ENCODE measurements at regions not wholly inside any gene's neighbourhood (a gene's known extent, or its start where the extent isn't known, plus 50 kb on each side); places are given as distances from the start of the nearest gene placed in this dataset.

GRCh38 chr6:144856622-144857021, 571.5 kb downstream of the UTRN start:
- FAIRE-seq, result no peak

- FAIRE-seq, result no peak
Observed at GRCh38 chr6:144857086-144857485, 572.0 kb downstream of the UTRN start.

DNA sequence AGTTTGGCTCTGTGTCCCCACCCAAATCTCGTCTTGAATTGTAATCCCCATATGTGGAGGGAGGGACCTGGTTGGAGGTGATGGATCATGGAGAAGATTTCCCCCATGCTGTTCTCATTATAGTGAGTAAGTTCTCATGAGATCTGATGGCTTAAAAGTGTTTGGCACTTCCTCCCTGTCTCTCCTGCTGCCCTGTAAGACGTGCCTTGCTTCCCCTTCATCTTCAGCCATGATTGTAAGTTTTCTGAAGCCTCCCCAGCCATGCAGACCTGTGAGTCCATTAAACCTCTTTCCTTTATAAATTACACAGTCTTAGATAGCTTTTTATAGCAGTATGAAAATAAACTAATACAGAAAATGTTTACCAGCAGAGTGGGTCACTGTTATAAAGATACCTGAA, 577.6 kb downstream of the UTRN start:
- no peak for FAIRE-seq

GRCh38 chr6:144867761-144868160, 582.6 kb downstream of the UTRN start:
- FAIRE-seq, result no peak

DNA sequence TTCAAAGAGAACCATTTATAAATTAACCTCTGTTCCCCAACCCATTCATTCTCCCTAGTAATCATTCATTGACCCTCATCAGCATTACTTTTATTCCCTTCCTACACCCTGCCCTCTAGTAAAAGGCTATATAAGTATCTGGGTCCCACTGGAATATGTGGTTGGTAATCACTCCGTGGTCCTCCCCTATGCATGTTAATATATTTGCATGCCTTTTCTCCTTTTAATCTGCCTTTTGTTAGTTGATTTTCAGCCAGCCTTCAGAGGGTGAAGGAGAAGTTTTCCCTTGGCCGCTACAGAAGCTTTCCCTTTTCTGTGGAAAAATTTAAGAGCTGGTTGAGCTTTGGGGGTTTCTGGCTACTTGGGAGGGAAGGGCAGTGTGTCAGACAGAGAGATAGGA, 585.6 kb downstream of the UTRN start:
- no peak for FAIRE-seq

- FAIRE-seq, result no peak
Observed at GRCh38 chr6:144873623-144874378, 588.7 kb downstream of the UTRN start.

GRCh38 chr6:144876689-144877088, 591.6 kb downstream of the UTRN start:
- no peak for FAIRE-seq

DNA sequence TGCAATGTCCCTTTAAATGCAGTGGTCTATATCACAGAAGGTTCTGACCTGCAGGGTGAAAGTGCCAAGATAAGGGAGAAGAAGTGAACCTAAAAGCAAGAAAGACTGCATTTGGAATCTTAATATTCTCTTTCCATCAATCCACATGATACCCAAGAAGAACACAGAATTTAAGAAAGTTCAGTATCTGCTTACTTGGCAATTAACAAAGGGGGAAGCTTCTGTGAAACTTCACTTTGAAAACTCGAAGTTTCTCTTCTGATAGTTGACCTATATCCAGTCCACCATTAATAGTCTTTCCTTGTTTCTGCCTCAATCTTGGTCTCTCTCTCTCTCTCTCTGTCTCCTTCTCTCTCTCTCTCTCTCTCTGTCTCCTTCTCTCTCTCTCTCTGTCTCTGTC, 592.0 kb downstream of the UTRN start:
- no peak for FAIRE-seq

DNA sequence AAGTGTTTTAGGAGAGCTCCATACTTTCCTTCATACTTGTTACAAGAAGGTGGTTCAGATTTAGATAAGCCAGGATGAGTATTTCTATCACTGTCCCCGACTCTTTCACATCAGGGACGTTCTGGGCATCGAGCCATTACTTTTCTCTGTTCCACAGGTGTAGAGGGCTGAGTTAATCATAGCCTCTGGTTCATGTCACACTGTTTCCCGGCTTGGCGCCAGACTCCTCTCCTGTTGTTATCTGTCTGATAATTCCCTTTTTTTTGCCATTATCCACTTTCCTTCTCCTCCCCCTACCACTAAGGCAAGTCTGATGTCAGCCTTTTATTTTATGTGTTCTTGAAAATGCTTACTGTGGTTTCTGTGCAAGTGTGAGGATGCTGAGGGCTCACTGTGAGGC, 593.4 kb downstream of the UTRN start:
- no peak for FAIRE-seq

GRCh38 chr6:144879436-144879835, 594.3 kb downstream of the UTRN start:
- FAIRE-seq, result no peak

DNA sequence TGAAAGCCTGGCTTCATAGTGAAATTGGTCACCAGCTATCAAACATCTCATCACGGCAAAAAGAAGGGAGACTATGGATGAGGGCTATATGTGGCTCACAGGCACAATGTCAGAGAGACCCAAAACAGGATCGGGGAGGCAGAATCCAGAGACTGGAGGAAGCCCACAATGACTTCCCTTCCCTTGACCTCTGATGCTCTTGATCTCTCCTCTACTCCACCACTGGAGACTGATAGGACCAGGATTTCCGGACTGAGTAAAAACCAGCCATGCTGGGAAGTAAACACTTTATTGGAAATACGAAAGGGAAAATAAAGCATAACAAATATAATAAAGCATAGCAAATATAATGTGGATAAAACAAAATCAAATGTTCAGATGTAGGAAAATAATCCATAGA, 597.3 kb downstream of the UTRN start:
- no peak for FAIRE-seq

- FAIRE-seq, result no peak
Observed at GRCh38 chr6:144883915-144884314, 598.8 kb downstream of the UTRN start.

DNA sequence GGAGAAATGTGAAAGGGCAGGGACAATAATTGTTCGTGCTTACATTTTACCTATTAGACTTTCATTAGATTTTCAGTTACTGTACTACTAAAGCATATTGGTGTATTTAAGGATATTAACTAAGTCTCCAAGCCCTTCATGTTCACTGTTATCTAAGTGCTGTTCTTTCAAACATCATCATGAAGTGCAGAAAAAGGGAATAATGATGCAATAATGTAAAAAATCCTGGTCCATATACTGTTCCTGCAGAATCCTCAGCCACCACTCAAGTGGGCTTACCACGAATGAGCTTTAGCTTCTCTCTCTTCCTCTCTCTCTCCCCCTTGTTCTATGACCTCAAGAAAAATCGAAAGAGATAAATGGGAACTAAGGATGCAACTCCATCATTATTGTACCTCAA, 600.7 kb downstream of the UTRN start:
- FAIRE-seq, result no peak

GRCh38 chr6:144886682-144887081, 601.5 kb downstream of the UTRN start:
- FAIRE-seq, result no peak

- no peak for FAIRE-seq
Observed at GRCh38 chr6:144888621-144889020, 603.5 kb downstream of the UTRN start.

DNA sequence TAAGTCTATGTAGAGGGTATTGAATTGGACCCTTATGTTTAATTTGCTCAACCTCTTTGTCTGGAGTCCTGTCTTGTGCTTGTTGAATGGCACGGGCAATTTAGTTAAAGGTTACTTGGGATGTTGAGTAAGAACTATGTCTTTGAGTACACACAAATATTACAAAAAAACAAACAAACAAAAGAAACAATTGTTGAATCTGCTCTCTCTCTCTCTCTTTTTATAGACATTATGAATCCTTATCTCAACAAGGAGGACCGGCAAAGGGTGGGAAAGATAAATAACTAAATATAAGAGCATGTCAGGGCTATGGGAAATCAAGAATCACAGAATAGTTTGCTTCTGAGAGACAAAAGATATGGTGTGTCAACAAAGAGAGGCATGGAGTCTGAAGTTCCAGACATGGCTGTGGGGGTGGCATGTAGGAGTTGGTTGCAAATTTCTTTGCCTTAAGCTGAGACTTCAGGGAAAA, 608.6 kb downstream of the UTRN start:
- no peak for FAIRE-seq

GRCh38 chr6:144894240-144894639, 609.1 kb downstream of the UTRN start:
- no peak for FAIRE-seq

GRCh38 chr6:144895313-144896278, 610.5 kb downstream of the UTRN start:
- FAIRE-seq, result no peak

DNA sequence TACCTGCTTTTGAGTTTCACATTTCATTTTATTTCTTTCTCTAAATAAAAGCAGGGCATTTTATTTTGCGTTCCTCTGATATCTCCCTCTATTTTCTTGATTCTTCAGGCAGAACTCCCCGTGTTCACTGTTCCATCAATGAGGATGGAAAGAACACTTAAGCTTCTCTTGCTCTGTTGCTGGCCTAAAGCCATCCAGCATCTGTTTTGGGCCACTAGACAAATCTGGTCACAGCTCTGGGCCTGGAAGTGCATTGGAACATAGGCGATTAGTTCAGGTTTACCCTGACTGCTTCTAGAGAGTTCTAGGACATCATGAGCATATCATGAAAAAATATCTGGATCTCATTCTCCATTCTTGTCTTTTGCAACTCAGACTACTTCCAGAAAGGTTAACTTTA, 611.2 kb downstream of the UTRN start:
- FAIRE-seq, result no peak

DNA sequence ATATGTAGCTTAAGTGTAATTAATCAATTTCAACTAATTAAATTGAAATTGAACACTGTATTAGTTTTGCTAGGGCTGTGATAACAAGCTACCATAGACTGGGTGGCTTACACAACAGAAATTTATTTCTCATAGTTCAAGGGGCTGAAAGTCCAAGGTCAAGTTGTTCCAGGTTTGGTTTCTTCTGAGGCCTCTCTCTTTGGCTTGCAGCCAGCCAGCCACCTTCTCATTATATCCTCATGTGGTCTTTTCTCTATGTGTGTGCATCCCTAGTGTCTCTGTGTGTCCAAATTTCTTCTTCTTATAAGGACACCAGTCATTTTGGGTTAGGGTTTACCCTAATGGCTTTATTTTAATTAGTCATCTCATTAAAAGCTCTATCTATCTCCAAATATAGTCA, 611.7 kb downstream of the UTRN start:
- FAIRE-seq, result no peak

- FAIRE-seq, result no peak
Observed at GRCh38 chr6:144897441-144897921, 612.3 kb downstream of the UTRN start.

GRCh38 chr6:144898052-144898689, 613.0 kb downstream of the UTRN start:
- FAIRE-seq, result no peak

DNA sequence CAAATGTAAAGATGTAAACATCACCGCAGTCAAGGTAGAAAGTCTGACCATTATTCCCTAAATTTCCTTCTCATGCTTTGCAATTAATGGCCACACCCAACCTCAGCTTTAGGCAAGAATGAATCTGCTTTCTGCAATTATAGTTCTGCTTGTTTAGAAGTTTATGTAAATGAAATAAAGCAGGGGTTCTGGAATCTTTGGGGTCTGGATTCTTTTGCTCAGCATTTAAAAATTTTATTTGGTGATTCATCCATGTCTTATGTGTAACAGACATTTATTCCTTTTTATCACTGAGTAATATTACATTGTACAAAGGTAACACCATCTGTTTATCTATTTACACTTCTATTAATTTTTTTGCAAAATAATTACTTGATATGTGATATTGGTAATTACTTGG, 613.6 kb downstream of the UTRN start:
- no peak for FAIRE-seq
